ENCODE measurements at regions not wholly inside any gene's neighbourhood (a gene's known extent, or its start where the extent isn't known, plus 50 kb on each side); places are given as distances from the start of the nearest gene placed in this dataset.
"Not testable (repeated sequence)": the region's sequence is repeated elsewhere in the genome, so short reads cannot be mapped to it uniquely, and the experiment has no call there.

GRCh38 chr6:168856914-168857313 is 396.7 kb downstream of the THBS2 start:
- DNase-seq (ENCODE audit: low read depth, low spot score), result no peak

DNA sequence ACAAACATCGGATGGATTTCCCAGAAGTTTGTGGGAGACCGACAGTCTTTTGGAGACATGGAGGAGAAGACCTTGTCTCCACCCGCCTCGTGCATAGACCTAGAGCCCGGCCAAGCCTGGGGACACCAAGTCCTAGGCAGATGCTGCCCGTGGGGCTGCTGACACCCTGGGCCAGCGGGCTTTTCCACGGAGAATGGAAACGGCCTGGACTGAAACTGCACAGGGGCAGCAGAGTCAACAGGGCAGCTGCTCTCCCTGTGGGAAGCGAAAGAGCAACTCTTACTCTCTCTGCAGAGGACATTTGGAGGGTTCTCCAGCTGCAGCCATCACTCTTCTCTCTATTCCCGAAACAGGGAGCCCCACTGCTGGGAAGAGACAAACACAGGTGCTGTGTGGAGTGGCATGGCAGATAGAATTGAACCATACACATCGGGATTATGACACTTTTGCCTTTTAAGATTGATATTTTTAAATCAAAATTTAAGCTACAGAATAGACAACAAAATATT is 401.2 kb downstream of the THBS2 start:
- no peak for DNase-seq (ENCODE audit: low read depth, low spot score)

- no peak for DNase-seq (ENCODE audit: low read depth, low spot score)
These were observed 401.9 kb downstream of the THBS2 start for GRCh38 chr6:168851460-168852375.

DNA sequence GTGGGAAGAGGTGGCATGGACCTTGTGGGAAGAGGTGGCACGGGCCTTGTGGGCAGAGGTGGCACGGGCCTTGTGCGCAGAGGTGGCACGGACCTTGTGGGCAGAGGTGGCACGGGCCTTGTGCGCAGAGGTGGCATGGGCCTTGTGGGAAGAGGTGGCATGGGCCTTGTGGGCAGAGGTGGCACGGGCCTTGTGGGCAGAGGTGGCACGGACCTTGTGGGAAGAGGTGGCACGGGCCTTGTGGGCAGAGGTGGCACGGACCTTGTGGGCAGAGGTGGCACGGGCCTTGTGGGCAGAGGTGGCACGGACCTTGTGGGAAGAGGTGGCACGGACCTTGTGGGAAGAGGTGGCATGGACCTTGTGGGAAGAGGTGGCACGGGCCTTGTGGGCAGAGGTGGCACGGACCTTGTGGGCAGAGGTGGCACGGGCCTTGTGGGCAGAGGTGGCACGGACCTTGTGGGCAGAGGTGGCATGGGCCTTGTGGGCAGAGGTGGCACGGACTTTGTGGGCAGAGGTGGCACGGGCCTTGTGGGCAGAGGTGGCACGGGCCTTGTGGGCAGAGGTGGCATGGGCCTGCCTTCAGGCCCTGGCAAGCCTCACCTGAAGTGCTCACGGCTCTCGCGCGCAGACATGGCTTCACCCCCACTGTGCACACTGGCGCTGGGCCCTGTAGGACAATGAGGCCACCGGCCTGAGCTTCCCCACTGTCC is 403.5 kb downstream of the THBS2 start:
- not testable (repeated sequence) for DNase-seq (ENCODE audit: low read depth, low spot score)

GRCh38 chr6:168849459-168849858 is 404.2 kb downstream of the THBS2 start:
- DNase-seq (ENCODE audit: low read depth, low spot score), result no peak

GRCh38 chr6:168848797-168849196 is 404.8 kb downstream of the THBS2 start:
- no peak for DNase-seq (ENCODE audit: low read depth, low spot score)

DNA sequence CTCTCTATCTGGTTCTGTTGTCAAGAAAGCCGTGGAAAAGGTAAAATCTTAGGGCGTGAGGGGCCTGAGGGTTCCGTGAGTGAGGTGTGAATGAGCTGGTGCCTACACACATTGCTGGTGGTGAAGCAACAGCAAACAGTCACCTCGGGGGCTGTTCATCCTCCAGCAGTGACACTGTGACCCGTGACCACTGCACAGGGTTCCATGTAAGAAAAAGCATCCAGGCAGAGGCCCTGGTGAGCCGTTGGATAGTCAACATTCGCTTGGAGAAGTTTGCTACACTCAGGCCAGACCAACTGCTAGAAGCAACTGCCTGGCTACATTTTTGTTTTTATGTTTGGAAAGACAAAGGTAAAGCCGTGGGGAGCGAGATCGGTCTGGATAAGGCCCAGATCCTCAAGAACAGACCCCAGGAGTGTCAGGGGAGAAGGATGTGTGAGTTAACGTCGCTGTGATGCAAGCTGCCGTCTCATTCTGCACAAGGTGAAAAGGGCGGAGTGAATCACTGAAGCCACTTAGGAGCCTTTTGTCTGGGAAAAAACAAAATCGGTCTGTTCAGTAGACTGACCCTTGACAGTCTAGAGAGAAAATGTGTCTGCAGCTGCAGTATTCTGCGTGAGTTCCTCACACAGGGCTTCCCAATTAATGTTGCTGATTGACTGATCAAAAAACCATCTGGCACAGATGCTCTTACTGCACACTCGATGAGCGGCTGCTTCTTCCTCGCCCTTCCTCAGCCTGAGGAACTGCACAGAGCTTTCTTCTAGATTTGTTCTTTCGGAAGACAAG is 404.0 kb downstream of the SMOC2 start:
- DNase-seq (ENCODE audit: low read depth, low spot score), result no peak

GRCh38 chr6:168842632-168843212 is 401.7 kb downstream of the SMOC2 start:
- DNase-seq (ENCODE audit: low read depth, low spot score), result not testable (repeated sequence)

DNA sequence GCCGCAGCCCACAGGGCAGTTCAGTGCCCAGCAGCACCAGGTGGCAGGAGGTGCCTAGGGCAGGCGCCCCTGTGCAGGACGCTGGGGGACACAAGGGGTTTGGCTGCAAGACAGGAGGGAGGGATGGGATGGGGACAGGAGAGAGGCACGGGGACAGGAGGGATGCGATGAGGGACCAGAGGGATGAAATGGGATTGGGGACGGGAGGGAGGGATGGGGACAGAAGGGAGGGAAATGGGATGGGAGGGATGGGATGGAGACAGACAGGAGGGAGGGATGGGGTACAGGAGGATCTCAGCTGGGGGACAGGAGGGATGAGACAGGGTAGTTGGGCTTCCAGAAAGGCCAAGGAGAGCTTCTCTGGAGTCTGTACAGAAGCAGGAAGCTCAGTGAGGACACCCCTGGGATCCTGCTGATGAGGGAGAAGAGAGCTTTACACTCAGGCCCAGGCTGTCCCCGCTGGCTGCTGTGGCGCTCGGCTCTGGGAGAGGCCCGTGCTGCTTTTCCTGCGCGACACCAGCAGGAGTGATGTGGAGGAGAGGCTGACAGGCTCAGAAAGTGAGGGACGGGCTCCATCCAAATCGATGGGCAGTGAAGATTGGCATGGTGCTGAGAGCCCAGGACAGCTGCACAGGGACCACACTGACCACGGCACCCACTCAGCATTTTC is 400.8 kb downstream of the SMOC2 start:
- DNase-seq (ENCODE audit: low read depth, low spot score), result no peak

DNA sequence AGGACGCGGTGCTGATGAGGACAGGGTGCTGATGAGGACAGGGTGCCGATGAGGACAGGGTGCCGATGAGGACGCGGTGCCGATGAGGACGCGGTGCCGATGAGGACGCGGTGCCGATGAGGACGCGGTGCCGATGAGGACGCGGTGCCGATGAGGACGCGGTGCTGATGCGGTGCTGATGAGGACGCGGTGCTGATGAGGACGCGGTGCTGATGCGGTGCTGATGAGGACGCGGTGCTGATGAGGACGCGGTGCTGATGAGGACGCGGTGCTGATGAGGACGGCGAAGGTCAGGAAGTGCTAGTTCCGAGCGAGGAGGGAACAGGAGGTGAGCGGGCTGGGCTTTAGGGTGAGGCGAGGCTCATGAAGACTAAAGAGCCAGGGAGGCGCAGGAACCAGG is 399.9 kb downstream of the SMOC2 start:
- not testable (repeated sequence) for DNase-seq (ENCODE audit: low read depth, low spot score)

DNA sequence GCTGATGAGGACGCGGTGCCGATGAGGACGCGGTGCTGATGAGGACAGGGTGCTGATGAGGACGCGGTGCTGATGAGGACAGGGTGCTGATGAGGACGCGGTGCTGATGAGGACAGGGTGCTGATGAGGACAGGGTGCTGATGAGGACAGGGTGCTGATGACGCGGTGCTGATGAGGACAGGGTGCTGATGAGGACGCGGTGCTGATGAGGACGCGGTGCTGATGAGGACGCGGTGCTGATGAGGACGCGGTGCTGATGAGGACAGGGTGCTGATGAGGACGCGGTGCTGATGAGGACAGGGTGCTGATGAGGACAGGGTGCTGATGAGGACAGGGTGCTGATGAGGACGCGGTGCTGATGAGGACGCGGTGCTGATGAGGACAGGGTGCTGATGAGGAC is 399.3 kb downstream of the SMOC2 start:
- not testable (repeated sequence) for DNase-seq (ENCODE audit: low read depth, low spot score)

DNA sequence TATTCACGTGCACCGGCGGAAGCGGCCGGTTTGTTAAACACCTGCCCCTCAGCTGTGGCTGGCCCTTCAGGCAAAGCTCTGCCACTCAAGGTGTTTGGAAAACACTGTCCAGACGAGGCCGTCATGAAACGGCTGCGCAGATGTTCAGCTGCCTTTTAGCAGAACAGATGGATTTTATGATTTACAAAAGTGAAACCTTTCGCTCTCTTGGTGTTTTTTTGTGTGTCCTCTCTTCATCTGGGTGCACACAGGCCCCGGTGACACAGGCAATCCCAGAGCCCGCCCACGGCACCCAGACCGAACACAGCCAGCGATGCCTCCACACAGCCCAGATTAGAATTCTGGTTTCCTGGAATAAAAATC is 397.0 kb downstream of the SMOC2 start:
- DNase-seq (ENCODE audit: low read depth, low spot score), result no peak

DNA sequence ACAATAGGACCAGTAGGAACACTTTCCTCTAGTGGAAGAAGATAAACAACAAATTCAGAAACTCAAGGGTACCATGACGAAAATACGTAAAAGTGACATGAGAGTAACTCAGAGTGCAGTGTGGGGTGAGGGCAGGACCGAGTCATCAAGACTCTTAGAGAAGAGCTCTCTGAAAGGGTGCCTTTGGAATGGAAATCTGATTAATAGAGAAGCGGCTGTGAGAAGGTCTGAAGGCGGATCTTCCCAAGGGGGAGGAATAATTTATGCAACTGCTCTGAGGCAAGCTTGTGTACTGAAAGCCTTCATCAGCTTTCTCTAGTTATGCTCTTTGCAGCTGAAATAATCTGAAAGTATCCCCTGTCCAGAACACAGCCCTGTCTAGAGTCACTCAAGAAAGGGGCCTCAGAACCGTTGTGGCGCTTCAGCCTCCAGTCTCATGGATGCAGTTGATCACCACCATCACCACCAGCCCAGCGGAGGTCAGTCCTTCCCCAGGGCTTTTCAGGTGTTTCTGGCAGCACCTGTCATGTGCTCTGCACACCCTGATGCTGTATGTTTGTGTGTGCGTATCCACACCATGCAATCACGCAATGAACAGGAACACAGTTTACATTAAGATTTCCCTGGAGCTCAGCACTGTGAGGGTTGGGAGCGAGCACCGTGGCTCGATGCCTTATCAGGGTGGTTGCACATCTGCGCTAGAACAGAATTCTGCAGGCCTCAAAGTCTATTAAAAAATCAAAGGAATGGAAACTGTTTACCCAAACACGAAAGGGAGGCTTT is 396.5 kb downstream of the SMOC2 start:
- no peak for DNase-seq (ENCODE audit: low read depth, low spot score)

- no peak for DNase-seq (ENCODE audit: low read depth, low spot score)
These were observed 395.0 kb downstream of the SMOC2 start for GRCh38 chr6:168835991-168836390.

DNA sequence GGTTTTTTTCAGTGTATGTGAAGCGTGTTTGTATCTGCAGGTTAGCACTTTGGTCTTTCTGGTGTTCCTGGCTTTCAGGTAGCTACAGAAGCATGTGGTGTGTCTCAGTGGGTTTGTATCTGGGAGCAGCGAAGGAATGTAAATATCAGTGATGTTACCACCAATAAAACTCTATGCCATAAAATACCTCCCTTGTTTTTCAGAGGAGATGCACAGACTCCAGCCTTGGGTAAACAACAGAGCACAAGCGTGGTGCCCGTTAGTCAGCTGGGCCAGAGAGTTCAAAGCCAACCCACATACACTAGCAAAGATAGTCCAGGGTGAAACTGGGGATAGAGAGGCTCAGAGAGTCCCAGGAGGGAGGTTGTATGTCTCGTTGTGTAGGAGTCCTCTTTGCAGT is 393.8 kb downstream of the SMOC2 start:
- DNase-seq (ENCODE audit: low read depth, low spot score), result no peak

DNA sequence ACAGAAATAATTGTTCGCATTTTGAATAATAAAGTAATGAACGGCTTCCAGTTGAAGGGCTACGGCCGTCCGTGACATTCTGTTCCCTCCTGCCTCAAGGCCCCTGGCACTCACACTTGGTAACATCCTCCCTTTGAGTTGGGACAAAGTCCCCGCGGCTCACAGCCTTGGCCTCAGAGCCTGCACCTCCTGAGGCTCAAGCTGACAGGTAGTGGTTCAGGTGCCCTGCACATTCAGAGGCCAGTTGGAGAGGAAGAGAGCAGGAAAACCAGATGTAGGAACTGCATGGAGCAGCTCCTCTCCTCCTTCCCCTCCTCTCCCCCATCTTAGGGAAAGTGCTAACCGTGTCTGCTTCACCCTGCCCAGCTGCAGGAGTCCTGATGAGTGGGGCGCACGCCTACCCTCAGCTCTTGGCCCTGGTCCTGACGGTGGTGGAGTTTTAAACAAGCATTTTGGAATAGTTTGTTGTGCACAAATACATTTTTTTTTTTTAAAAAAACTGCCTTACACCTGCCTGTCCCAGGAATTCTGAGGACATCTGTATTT is 393.1 kb downstream of the SMOC2 start:
- DNase-seq (ENCODE audit: low read depth, low spot score), result no peak

DNA sequence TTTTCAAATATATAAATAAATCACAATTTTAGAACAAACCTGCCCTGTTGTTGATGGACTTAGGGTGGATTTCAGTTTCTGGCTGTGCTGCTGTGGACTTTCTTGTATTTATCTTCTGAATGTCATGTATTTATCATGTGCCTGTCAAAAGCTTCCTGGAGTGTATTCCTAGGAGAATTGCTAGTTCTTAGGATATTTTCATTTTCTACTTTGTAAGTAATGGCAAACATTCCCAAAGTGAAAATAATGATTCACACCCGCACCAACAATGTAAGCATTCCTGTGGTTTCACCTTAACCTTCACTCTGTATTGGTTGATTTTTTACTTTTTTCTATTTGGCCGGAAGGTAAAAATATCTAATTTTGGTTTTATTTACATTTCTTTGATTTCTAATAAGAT is 387.8 kb downstream of the SMOC2 start:
- no peak for DNase-seq (ENCODE audit: low read depth, low spot score)

DNA sequence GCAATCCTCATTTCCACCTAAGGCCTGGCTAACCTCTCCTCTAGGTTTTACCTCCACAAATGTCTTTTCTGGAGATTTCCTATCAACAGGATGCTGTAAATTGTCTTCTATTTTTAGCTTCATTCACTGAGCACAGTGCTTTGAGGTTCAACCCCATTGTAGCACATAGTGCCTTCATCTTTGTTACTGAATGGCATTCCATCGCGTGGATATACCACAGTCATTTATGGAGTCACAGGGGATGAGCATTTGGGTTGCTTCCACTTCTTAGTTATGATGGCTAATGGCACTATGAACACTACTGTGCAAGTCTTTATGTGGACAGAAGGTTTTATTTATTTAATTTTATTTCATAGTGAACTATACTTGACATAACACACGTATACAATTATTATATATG is 387.1 kb downstream of the SMOC2 start:
- no peak for DNase-seq (ENCODE audit: low read depth, low spot score)

GRCh38 chr6:168827586-168827871 is 386.5 kb downstream of the SMOC2 start:
- DNase-seq (ENCODE audit: low read depth, low spot score), result no peak

Data from smooth muscle cell of the brain vasculature (primary cell).